ENCODE measurements at regions not wholly inside any gene's neighbourhood (a gene's known extent, or its start where the extent isn't known, plus 50 kb on each side); places are given as distances from the start of the nearest gene placed in this dataset.
"Not testable (repeated sequence)": the region's sequence is repeated elsewhere in the genome, so short reads cannot be mapped to it uniquely, and the experiment has no call there.

GRCh38 chr15:77863491-77864105 is 213.9 kb downstream of the TBC1D2B start:
- no peak for TF ChIP-seq CTCF (conservative IDR thresholded peaks at IDR 0.05; ENCODE audit: control insufficient read depth, insufficient read depth, low read depth, low read length)
- no peak overlapping the region for H3K4me3 ChIP-seq (ENCODE audit: control insufficient read depth, low read depth, low read length)
- DNase-seq (ENCODE audit: low read depth): no peak

- H3K4me3 ChIP-seq (ENCODE audit: control insufficient read depth, low read depth, low read length): no peak overlapping the region
- no peak for DNase-seq (ENCODE audit: low read depth)
- TF ChIP-seq CTCF (conservative IDR thresholded peaks at IDR 0.05; ENCODE audit: control insufficient read depth, insufficient read depth, low read depth, low read length): no peak
Measured at GRCh38 chr15:77862651-77863104, 214.8 kb downstream of the TBC1D2B start.

GRCh38 chr15:77861997-77862635 is 215.4 kb downstream of the TBC1D2B start:
- DNase-seq (ENCODE audit: low read depth); H3K4me3 ChIP-seq (ENCODE audit: control insufficient read depth, low read depth, low read length): not testable (repeated sequence)

GRCh38 chr15:77860071-77860691 is 217.3 kb downstream of the TBC1D2B start:
- TF ChIP-seq CTCF (conservative IDR thresholded peaks at IDR 0.05; ENCODE audit: control insufficient read depth, insufficient read depth, low read depth, low read length): no peak
- no peak for DNase-seq (ENCODE audit: low read depth)
- H3K4me3 ChIP-seq (ENCODE audit: control insufficient read depth, low read depth, low read length): no peak overlapping the region

GRCh38 chr15:77859491-77860060 is 217.9 kb downstream of the TBC1D2B start:
- no peak for TF ChIP-seq CTCF (conservative IDR thresholded peaks at IDR 0.05; ENCODE audit: control insufficient read depth, insufficient read depth, low read depth, low read length)
- no peak for DNase-seq (ENCODE audit: low read depth)
- no peak overlapping the region for H3K4me3 ChIP-seq (ENCODE audit: control insufficient read depth, low read depth, low read length)

GRCh38 chr15:77858792-77859490 is 218.6 kb downstream of the TBC1D2B start:
- no peak for TF ChIP-seq CTCF (conservative IDR thresholded peaks at IDR 0.05; ENCODE audit: control insufficient read depth, insufficient read depth, low read depth, low read length)
- DNase-seq (ENCODE audit: low read depth): no peak
- H3K4me3 ChIP-seq (ENCODE audit: control insufficient read depth, low read depth, low read length): no peak overlapping the region

All from fibroblast of mammary gland (primary cell).